ENCODE measurements at regions not wholly inside any gene's neighbourhood (a gene's known extent, or its start where the extent isn't known, plus 50 kb on each side); places are given as distances from the start of the nearest gene placed in this dataset.
"Not testable (repeated sequence)": the region's sequence is repeated elsewhere in the genome, so short reads cannot be mapped to it uniquely, and the experiment has no call there.

DNA sequence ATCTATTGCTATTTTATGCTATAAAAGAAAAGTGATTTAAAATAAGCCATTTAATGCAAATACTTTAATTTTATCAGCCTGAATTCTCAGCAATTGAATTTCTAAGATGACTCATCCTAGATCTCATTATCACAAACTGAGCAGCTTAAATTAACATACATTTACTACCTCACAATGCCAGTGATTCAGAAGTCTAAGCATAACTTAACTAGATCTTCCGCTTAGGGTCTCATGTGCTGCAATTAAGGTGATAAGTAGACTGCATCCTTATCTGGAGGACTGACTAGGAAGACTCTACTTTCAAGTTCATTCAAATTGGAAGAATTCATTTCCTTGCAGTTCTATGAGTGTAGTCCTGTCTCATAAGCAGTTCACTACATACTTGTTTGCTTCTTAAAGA lies 286.6 kb downstream of the COL11A1 start:
- DNase-seq = no peak

DNA sequence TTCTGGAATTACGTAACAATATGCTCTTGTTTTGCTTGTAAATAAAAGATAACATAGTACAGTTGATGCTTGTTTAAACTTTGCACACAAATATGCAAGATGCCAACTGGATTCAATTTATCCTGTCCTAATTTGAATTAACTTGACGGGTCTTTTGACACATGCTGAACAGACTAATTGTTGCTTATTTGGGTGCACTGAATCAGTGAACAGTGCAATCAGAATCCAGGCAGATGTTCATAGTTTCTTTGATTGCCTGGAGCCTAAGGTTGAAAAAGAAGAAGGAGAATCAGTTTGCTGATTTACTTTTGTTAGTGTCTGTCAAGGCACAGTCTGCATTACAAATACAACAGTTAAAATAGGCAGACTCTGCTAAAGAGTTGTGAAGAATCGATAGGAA lies 307.9 kb downstream of the COL11A1 start:
- DNase-seq = no peak

DNA sequence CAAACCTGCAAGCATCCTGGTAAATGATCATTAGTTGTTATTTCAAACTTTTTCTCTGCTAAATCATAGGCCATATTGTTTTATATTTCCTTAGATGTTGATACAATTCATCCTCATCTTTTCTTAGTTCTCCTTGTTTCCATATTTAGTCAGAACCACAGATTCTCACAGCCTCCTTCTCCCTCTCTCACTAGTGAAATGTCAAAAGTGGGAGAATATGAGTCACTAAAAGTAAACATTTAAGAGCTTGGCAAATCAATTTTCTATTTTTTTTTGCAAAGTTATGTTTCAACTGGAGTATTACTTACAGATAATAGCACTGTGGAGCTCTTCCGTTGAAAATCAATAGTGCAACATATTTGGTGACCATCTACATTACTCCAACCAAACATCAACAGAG lies 308.8 kb downstream of the COL11A1 start:
- DNase-seq = no peak

DNA sequence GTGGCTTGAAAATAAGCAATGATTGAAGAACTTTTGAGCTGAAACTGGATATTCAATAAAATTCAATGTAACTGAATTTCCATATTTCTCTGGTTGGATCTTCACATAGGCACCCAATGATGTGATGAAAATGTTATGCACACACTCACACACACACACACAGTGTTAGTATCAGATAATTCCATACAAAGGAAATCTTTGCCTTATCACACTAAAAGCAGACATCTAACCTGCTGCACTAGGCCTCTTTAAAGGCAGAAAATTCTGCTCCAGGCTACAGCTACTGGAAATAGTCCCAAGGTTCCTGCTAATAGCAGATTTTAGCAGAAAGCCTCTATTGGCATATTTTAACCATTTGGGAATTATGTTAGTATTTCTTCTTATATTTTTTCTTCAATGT lies 309.6 kb downstream of the COL11A1 start:
- no peak for DNase-seq

DNA sequence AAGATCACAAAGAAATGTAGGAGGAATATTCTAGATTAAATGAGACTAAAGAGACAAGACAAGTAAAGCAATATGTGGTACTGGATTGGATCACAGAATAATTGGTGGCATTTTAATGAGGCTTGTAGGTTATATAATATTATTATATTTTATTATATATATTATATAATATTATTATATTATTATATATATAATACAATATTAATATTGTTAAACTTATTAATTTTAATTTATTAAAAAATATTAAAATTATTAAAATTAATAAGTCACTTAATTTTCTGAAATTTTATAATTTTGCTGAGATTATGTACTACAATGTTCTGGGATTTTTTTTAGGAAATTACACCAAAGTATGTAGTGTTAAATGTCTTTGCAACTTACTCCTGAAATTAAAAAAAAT lies 311.9 kb downstream of the COL11A1 start:
- no peak for DNase-seq

DNA sequence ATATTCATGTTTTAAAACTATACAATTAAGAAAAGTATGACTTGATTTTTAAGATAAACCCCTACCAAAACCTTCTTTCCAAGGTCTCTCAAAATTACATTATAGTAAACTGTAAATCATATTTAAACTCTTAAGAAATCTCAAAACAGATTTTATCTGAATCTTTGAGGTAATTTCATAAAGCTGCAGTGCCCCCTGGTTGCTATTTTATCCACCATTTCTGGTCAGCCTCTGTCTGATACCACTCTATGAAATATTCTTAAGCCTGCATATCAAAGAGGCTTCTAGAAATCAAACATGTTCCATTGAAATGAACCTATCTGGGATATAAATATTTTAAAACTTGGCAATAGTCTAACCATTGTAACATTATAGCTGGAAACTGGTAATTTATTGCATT lies 317.3 kb downstream of the COL11A1 start:
- no peak for DNase-seq

DNA sequence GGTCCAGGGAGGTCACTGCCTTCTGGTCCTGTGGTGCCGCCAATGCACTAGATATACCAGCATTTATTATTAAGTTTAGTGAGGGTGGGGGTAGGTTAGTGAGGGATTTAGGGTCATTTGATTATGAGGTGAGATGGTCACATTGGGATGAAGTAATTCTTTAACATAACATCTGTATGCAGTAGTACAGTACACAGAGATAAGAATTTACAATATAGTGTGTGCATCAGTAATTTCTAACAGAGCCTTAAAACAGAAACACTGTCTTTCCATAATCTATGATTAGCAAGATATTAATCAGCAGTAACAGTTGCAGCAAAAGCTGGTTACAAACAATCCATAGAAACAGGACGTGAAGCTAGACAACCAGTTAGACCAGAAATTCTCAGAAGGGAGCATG lies 318.4 kb downstream of the COL11A1 start:
- not testable (repeated sequence) for DNase-seq

DNA sequence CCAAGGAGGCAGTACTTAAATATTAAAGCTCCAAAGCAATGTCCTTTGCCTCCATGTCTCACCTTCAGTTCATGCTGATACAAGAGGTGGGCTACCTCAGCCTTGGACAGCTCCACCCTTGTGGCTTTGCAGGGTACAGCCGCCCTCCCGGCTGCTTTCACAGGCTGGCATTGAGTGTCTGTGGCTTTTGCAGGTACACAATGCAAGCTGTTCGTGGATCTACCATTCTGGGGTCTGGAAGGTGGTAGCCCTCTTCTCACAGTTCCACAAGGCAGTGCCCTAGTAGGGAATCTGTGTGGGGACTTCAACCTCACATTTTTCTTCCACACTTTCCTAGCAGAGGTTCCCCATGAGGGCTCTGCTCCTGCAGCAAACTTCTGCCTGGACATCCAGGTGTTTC lies 324.8 kb downstream of the COL11A1 start:
- no peak for DNase-seq

DNA sequence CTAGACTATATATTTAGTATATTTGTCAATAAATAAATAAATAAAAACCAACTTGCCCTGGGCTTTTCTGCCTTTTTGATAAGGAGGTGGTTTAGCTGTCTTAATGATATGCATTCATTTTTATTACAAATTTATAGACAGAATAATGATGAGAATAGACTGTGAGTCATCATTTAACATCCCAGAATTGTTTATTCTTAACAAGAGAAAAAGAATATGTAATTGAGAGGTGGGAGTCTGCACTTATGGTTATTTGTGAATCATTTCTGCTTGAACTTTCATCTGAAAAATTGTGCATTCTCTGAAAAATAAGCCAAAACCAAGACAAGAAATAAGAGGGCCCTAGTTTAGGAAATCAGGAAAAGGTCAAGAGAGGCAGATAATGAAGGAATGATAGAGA lies 326.2 kb downstream of the COL11A1 start:
- no peak for DNase-seq

DNA sequence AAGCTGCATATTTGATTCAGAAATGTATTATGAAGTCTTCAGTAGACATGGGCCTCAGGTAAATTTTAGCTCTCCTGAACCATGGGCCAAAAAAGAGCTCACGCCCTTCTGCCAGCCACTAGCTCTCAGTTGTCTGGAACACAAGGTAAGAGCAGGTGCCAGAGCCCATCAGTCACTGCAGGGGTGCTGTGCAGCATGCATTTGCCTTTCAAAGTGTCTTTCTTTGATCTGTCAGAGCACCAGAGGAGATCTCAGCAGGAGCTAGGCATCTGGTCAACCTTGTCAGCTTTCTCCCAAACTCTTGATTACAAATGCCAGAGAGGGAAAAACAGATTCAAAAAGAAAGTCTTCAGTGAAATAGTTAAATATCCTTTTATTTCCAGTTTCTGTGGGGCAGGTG lies 332.3 kb downstream of the COL11A1 start:
- DNase-seq = no peak

DNA sequence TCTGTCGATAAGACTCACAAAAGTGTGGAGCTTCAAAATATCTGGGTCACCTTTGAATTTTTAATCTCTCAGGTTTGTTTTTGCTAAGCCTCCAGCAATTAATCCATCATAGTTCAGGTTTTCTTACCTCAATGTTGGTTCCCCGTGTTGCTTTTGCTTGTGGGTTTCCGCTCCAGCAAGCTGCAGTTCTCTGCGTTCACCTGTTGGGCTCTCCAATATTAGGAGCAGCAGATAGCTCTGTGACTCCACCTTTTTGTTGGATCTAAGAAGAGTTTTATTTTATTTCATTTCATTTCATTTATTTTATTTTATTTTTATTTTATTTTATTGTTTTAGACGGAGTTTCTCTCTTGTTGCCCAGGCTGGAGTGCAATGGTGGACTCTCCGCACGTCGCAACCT lies 335.5 kb downstream of the COL11A1 start:
- DNase-seq = no peak

DNA sequence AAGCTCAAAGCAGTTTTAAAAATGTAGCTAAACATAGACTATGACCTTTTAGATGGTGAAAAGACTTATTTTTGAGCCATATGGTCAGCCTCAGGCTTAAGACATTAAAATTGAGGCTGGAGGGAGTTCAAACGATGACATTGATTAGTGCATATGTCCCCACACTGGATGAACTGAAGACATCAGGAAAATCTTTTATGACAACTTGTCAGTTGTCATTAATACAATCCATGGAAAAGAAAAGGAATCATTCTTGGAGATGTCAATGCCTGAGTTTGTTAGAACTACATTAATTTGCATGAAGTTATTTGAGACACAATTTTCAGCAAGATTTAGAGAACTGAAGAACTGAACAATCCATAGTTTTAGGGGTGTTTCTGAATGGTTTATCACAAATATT lies 349.9 kb downstream of the COL11A1 start:
- DNase-seq = no peak

DNA sequence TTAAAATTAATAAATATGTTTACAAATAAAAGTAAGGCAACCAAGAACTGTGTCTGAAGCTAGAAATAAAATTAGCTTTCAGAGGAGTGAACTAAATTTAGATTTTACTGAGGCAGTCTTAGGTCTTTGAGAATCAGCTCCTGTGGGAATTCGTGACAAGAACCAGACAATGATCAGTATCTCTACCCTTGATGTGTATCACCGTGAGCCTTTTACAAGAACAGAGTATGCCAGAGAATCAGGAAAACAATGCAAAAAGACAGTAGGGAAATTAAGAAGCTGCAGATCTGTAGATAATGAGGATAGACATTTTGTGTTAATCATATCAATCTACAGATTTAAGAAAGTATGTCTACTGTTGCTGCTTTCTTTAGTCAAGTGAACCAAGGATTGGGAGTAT lies 351.0 kb downstream of the COL11A1 start:
- DNase-seq = no peak

DNA sequence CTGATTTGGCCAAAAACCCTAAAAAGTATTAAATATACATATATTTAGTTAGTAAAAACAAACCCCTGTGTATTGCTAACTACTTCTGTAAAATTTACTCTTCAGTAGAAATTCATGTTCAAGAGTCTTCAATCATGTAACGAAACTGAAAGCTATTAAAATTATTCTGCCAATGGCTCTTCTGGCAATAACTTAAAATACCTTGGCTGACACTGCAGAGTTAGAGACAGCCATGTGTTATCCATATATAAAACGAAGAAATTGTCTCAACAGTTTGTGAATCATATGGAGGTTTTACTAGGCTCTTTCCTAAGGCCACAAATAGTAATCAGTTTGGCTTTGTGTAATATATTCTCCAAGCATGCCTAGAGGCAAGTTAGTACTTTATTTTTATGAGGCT lies 357.2 kb downstream of the COL11A1 start:
- no peak for DNase-seq

DNA sequence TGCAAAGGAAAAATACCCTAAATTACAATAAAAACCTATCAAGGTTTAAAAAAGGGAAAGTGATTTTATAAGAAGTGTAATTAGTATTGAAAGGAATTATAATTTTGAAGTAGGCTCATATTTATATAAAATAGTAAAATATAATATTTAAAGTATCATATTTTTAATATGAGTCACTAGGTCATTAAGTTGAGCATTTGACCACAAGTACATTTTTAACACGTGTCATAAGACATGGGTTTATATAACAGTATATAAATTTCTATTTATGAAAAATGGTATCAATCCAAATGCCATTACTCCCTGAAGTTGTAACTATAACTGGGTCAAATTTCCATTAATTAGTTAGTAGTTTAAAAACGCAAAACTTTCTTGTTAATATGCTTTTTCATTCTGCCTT lies 365.9 kb downstream of the COL11A1 start:
- no peak for DNase-seq

DNA sequence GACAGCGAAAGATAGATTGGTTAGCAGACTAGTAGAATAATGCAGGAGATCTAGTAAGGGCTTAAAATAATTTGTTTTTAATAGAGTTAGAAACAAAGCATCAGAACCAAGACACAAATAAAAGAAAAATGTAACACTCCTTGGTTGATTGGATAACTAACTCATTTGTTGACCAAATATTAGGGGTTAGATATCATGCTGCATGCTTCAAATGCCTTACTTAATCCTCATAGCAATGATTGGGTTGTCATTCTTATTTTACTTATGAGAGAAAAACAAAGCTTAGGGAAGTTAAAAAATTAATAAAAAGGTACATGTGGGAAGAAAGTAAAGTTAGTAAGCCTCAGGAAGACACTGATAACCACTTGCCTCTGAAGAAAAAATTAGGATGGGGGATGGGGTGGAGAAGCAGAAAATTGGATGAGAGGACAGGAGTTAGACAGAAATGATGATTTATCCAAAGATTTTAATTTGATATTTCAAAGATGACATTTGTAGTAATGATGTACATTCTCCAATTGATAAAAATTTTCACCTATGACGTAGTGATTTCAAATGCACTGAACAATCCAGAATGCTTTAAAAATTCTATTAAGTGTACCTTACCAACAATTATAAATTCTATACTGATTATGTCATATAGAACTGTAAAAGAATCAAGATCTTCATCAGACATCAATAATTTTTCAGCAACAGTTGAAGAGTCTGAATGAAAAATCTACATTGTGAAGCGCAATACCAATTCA lies 374.7 kb downstream of the COL11A1 start:
- no peak for DNase-seq

DNA sequence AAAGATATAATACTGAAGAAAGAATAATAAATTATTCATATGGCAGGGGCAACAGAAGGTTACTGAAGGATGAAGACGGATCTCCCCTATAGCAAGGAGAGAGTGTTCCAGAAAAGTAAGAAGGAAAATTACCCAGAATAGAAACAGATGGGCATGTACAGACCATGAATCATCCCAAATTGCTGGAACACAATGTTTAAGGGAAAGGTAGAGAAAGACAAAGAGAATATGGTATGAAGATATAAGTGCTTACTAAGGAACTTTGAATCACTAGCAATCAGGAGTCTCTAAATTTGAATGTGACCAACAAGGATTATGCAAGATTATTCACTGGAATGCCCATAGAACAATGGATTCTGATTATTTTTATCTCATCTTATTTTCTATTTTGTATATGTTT lies 375.4 kb downstream of the COL11A1 start:
- no peak for DNase-seq

DNA sequence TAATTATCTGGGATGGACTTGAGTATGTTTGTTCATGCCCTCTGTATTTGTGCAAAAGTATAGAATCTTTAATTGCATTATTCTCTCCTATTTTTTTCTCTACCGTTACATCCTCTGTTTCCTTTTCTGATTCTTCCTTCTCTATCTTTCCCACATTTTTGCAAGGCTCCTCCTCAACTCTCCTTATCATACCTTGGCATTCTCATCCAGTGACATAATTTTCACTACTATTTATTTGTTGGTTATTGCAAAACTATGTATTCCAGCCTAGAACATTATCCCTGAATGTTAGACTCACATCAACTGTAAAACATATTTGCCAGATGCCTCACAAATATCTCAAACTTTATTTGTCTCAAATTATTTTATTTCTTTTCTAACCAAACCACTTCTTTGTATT lies 381.9 kb downstream of the COL11A1 start:
- DNase-seq = no peak

DNA sequence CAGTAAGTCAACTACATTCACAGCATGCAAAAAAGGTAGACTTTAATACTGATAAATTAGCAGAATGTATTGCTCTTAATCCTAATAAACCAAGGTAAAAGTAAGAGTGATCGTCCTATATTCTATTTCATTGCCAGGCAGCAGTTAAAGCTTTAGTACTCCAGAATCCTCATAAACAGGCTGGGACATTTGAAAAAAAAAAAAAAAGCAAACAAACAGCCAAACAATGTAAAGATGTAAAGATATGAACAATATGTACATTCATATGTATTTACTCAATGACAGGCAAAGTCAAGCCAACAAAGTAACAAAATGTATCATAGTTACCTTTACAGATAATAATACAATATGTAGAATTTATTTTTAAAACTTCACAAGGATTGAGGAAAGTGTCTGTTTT lies 383.6 kb downstream of the COL11A1 start:
- DNase-seq = no peak

DNA sequence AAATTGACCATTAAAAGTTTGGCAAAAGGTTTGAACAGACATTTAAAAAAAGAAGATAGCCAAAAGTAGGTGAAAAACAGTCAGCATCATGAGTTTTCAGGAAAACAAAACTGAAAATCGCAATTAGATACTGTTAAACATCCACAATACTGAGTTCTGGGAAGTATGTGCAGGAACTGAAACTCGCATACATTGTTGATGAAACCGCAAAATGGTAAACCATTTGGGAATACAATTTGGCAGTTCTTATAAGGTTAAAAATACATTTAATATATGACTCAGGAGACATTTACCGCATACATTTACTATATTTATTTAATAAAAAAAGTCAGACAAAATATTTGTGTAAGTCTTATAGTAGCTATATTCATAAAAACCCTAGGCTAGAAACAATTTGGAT lies 393.2 kb downstream of the COL11A1 start:
- DNase-seq = no peak

DNA sequence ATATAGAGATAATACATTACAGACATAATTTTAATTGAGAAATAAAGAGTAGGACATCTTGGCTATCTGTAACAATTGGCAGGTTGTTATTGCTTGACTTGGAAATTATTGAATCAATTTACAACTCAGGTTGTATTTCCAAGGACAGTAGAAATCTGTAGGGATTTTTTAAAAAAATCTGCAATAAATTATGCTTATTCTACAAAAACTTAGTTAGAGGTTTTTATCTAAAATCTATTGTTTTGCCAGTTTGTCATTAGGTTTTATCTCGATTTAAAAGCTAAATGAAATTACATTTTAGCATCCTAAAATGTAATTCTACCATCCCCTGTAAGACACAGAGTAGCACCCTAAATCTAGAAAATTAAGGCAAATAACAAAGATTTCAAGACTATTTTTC lies 408.8 kb downstream of the COL11A1 start:
- DNase-seq = no peak

DNA sequence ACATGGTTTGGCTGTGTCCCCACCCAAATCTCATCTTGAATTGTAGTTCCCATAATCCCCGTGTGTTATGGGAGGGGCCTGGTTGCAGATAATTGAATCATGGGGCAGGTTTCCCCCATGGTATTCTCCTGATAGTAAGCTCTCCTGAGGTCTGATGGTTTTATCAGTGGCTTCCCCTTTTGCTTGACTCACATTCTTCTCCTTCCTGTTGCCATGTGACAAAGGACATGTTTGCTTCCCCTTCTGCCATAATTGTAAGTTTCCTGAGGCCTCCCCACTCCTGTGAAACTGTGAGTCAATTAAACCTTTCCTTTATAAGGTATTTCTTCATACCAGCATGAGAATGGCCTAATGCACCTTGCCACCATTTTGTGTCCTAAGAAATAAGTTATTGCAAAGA lies 415.0 kb downstream of the COL11A1 start:
- no peak for DNase-seq

DNA sequence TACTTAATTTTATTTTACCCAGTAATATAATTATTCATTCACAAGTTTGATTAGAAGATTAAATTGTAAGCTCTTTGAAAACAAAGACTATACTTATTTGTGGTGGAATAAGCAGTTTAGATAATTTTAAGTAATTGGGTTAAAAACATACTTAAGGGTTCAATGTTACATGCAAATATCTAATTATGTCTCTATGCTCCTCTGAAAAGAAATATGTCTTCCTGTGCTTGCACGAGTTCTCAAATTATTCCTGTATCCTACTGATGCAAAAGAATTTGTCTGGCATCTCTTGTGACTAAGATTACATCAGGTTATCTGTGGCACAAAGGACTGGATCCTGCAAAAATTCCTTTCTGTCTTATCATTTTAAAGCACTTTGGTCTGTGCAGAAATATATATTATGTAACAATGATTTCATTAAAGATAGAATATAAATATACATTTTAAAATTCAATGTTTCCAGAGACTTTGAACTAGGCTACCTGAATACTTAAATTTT lies 416.7 kb downstream of the COL11A1 start:
- no peak for DNase-seq

DNA sequence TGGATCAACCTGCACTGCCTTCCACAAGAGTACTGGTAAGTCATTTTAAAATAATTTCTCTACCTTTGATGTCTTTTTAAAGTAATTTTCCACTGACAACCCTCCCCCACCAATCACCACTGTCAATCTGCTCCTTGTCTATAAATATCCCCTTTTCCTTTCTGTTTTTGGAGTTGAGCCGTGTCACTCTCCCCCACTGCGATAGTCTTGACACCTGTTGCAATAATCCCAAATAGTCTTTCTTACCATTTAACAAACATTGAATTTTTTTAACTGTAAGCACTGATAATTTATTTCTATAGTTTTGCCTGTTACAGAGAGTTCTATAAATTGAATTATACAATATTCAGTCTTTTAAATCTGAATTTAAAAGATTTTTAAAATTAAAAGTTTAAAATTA lies 420.9 kb downstream of the COL11A1 start:
- DNase-seq = no peak

DNA sequence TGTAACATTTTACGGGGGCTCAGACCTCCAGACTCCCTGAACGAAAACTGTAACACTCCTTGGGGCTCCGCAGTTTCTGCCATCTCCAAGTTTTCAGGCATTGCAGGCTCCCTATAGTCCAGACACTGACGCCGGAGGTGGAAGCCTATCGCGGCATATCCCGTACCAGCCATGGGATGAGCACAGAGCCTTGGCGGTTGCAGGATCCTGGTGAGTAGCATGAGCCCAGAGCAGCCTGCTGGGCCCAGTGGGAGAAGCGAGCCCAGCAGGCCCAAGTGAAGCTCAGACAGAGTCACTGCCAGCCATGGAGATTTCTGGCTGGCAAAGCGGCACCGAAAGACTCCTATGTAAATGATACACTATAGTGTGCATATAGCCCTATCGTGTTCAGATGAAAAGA lies 446.8 kb downstream of the COL11A1 start:
- DNase-seq = no peak

Data from stimulated activated CD8-positive, alpha-beta memory T cell treated with anti-CD3 and anti-CD28 coated beads, Interleukin-4, amount 100 ng/mL, for 48 hours (primary cell).